SK-N-SH (cell line): ENCODE measurements at regions not wholly inside any gene's neighbourhood (a gene's known extent, or its start where the extent isn't known, plus 50 kb on each side); places are given as distances from the start of the nearest gene placed in this dataset.

ENCODE experiments used
- NFIC ChIP-seq: IDR thresholded peaks from 2 replicates; pipeline ENCODE4 v1.4.0; 2012; ENCODE audit warnings: borderline replicate concordance
- TAF1 ChIP-seq: IDR thresholded peaks from 2 replicates; pipeline ENCODE4 v1.6.1; 2012; ENCODE audit warnings: low read depth, mild to moderate bottlenecking, low read length, moderate library complexity, borderline replicate concordance
- YY1 ChIP-seq: IDR thresholded peaks from 2 replicates; pipeline ENCODE4 v1.4.0; 2012; ENCODE audit warnings: low read depth, mild to moderate bottlenecking

- TF ChIP-seq NFIC (no peak), YY1 (no peak), TAF1 (no peak)
Observed at GRCh38 chr6:163809364-163809763, 394.8 kb downstream of the QKI start.
